GM23338 (cell line): ENCODE measurements at regions not wholly inside any gene's neighbourhood (a gene's known extent, or its start where the extent isn't known, plus 50 kb on each side); places are given as distances from the start of the nearest gene placed in this dataset.

Source experiments
- ATAC-seq: fragments of 200-7000 bp; cut with Tn5 transposase; 3 replicates; pipeline ENCODE4 v1.9.1; 2020
- DNase-seq: peaks from one replicate; pipeline ENCODE4 v3.0.0-alpha.2; 2015; ENCODE audit warnings: low spot score
- H2AFZ ChIP-seq: fragments of 200-600 bp; sonication (generic); 2 replicates; pipeline ENCODE4 v1.8.0; 2016; ENCODE audit warnings: antibody characterized with exemption, mild to moderate bottlenecking, moderate library complexity
- H3F3A ChIP-seq: fragments of 200-600 bp; sonication (generic); replicated peaks from 2 replicates; pipeline ENCODE4 v1.8.0; 2017; ENCODE audit warnings: antibody characterized with exemption, mixed run types, low read depth
- H3K27ac ChIP-seq: fragments of 200-600 bp; sonication (generic); 2 replicates; pipeline ENCODE4 v1.6.1; 2016; ENCODE audit warnings: low read depth
- H3K27me3 ChIP-seq: fragments of 200-600 bp; sonication (generic); 2 replicates; pipeline ENCODE4 v1.8.0; 2016; ENCODE audit warnings: mild to moderate bottlenecking, mixed run types, moderate library complexity; ENCODE audit not compliant: insufficient read depth
- H3K36me3 ChIP-seq: fragments of 200-600 bp; sonication (generic); 2 replicates; pipeline ENCODE4 v1.8.0; 2016; ENCODE audit warnings: mild to moderate bottlenecking; ENCODE audit not compliant: insufficient read depth
- H3K4me1 ChIP-seq: fragments of 200-600 bp; sonication (generic); 2 replicates; pipeline ENCODE4 v1.8.0; 2016; ENCODE audit warnings: mild to moderate bottlenecking, moderate library complexity; ENCODE audit not compliant: insufficient read depth
- H3K4me2 ChIP-seq: fragments of 200-600 bp; sonication (generic); 2 replicates; pipeline ENCODE4 v1.7.1; 2017; ENCODE audit warnings: mixed run types
- H3K4me3 ChIP-seq: fragments of 200-600 bp; sonication (generic); 2 replicates; pipeline ENCODE4 v1.6.1; 2016; ENCODE audit warnings: mixed run types
- H3K79me2 ChIP-seq: fragments of 200-600 bp; sonication (generic); replicated peaks from 2 replicates; pipeline ENCODE4 v1.8.0; 2017; ENCODE audit warnings: mild to moderate bottlenecking; ENCODE audit not compliant: insufficient read depth
- H3K9me2 ChIP-seq: fragments of 200-600 bp; sonication (generic); 2 replicates; pipeline ENCODE4 v1.8.0; 2017; ENCODE audit not compliant: insufficient read depth
- H4K20me1 ChIP-seq: fragments of 200-600 bp; sonication (generic); replicated peaks from 2 replicates; pipeline ENCODE4 v1.8.0; 2017; ENCODE audit warnings: mild to moderate bottlenecking; ENCODE audit not compliant: insufficient read depth
- H3K27ac Mint-ChIP-seq: 2 replicates; pipeline ENCODE4 v1.8.0; 2020; ENCODE audit warnings: inconsistent platforms, mild to moderate bottlenecking, moderate library complexity, mixed read lengths
- H3K27me3 Mint-ChIP-seq: 3 replicates; pipeline ENCODE4 v1.8.0; 2022; ENCODE audit warnings: low read depth, mild to moderate bottlenecking, moderate library complexity, mixed read lengths, inconsistent platforms; ENCODE audit not compliant: insufficient read depth, poor library complexity
- H3K36me3 Mint-ChIP-seq: 3 replicates; pipeline ENCODE4 v1.8.0; 2021; ENCODE audit warnings: low read depth, mild to moderate bottlenecking, inconsistent platforms, moderate library complexity, mixed read lengths
- H3K4me1 Mint-ChIP-seq: 3 replicates; pipeline ENCODE4 v1.8.0; 2020; ENCODE audit warnings: mild to moderate bottlenecking, inconsistent platforms, mixed read lengths
- H3K4me3 Mint-ChIP-seq: 3 replicates; pipeline ENCODE4 v1.8.0; 2021; ENCODE audit warnings: moderate library complexity, mild to moderate bottlenecking, inconsistent platforms, mixed read lengths
- H3K9me3 Mint-ChIP-seq: 3 replicates; pipeline ENCODE4 v1.8.0; 2020; ENCODE audit warnings: moderate library complexity, mild to moderate bottlenecking, inconsistent platforms, mixed read lengths
- CREB1 ChIP-seq: fragments of 250-450 bp; sonication (Bioruptor Pico); IDR thresholded peaks from 2 replicates; pipeline ENCODE4 v1.5.0; 2020; ENCODE audit warnings: low read depth, mild to moderate bottlenecking, moderate library complexity
- CTCF ChIP-seq, 2 experiments: fragments of 200-600 bp in 1 of 2; sonication (generic) in 1 of 2; conservative IDR thresholded peaks; 2 replicates each; pipeline versions ENCODE4 v1.5.1 to v1.6.1; 2016 to 2017; ENCODE audit warnings: antibody characterized with exemption in 2 of 2, low read depth in 2 of 2, mild to moderate bottlenecking in 2 of 2, moderate library complexity in 1 of 2
- ETS1 ChIP-seq: IDR thresholded peaks from 2 replicates; pipeline ENCODE4 v1.6.1; 2016; ENCODE audit warnings: antibody characterized with exemption
- JUNB ChIP-seq: IDR thresholded peaks from one replicate; pipeline ENCODE4 v1.6.1; 2016; ENCODE audit warnings: antibody characterized with exemption; ENCODE audit not compliant: unreplicated experiment
- NANOG ChIP-seq: IDR thresholded peaks from 2 replicates; pipeline ENCODE4 v1.6.1; 2016; ENCODE audit warnings: antibody characterized with exemption, borderline replicate concordance
- POLR2AphosphoS5 ChIP-seq: IDR thresholded peaks from 2 replicates; pipeline ENCODE4 v1.6.1; 2016; ENCODE audit warnings: antibody characterized with exemption, low read depth
- REST ChIP-seq: IDR thresholded peaks from one replicate; pipeline ENCODE4 v1.6.1; 2018; ENCODE audit warnings: antibody characterized with exemption; ENCODE audit not compliant: unreplicated experiment
- STAT1 ChIP-seq: IDR thresholded peaks from one replicate; pipeline ENCODE4 v1.6.1; 2016; ENCODE audit warnings: antibody characterized with exemption; ENCODE audit not compliant: unreplicated experiment
- ZNF462 ChIP-seq: fragments of 250-450 bp; sonication (Bioruptor Pico); IDR thresholded peaks from 2 replicates; pipeline ENCODE4 v1.5.0; 2020; ENCODE audit warnings: mild to moderate bottlenecking, moderate library complexity

- peak; percentile 69 for TF ChIP-seq REST
These were observed 91.5 kb upstream of the C3orf80 start (continued) for GRCh38 chr3:160133757-160134156.

- no peak overlapping the region for H3K4me2 ChIP-seq
- TF ChIP-seq REST (no peak), JUNB (no peak), CREB1 (no peak), ETS1 (no peak), ZNF462 (CRISPR knock-in tag) (no peak), STAT1 (no peak), CTCF (conservative IDR thresholded peaks at IDR 0.05; ENCODE audit: low read depth in 2 of 2) (no peak), NANOG (no peak), POLR2AphosphoS5 (no peak)
These were observed 90.8 kb upstream of the C3orf80 start for GRCh38 chr3:160134454-160134853.

More at GRCh38 chr3:160134454-160134853, 90.8 kb upstream of the C3orf80 start:
- DNase-seq (peak; percentile 5), ATAC-seq (no peak)
- Mint-ChIP-seq H3K27ac (peak overlapping the region; percentile 88), H3K36me3 (no peaks in the 10 kb centered on the region), H3K4me1 (no peaks in the 10 kb centered on the region; the same call in 1 of the 3 replicates), H3K4me3 (no peak overlapping the region), H3K9me3 (no peaks in the 10 kb centered on the region), H3K27me3 (peaks cover 2% of the 10 kb centered on the region)
- peak overlapping the region; percentile 84 for H2AFZ ChIP-seq
- no peak overlapping the region for H3K4me3 ChIP-seq
- H4K20me1 ChIP-seq = no peaks in the 10 kb centered on the region
- no peaks in the 10 kb centered on the region for H3K36me3 ChIP-seq
- H3F3A ChIP-seq = no peaks in the 10 kb centered on the region
- peaks cover 8% of the 10 kb centered on the region; the same call in 1 of the 2 replicates for H3K9me2 ChIP-seq
- H3K4me1 ChIP-seq = no peaks in the 10 kb centered on the region
- H3K27me3 ChIP-seq = no peaks in the 10 kb centered on the region
- no peak overlapping the region for H3K27ac ChIP-seq
- H3K79me2 ChIP-seq = no peaks in the 10 kb centered on the region
